Activated T-cell treated with anti-CD3 and anti-CD28 coated beads, Interleukin-2, amount 50 U/mL, for 48 hours (primary cell): ENCODE measurements at regions not wholly inside any gene's neighbourhood (a gene's known extent, or its start where the extent isn't known, plus 50 kb on each side); places are given as distances from the start of the nearest gene placed in this dataset.

Source experiments
- DNase-seq, 2 experiments: peaks; one replicate each; pipeline ENCODE4 v3.0.0-alpha.2; 2020

- no peak for DNase-seq
Measured at GRCh38 chr9:86794391-86795046, 152.8 kb downstream of the GAS1 start.

GRCh38 chr9:86792136-86792535 is 155.2 kb downstream of the GAS1 start:
- no peak for DNase-seq

- DNase-seq = no peak
Measured at GRCh38 chr9:86790805-86791204, 156.5 kb downstream of the GAS1 start.

GRCh38 chr9:86788456-86788855 is 158.8 kb downstream of the GAS1 start:
- no peak for DNase-seq

GRCh38 chr9:86783884-86784283 is 163.4 kb downstream of the GAS1 start:
- no peak for DNase-seq

- DNase-seq = no peak
Measured at GRCh38 chr9:86782831-86783230, 164.5 kb downstream of the GAS1 start.

- DNase-seq = no peak
Measured at GRCh38 chr9:86778761-86779160, 168.5 kb downstream of the GAS1 start.

GRCh38 chr9:86775718-86776117 is 171.6 kb downstream of the GAS1 start:
- no peak for DNase-seq

- DNase-seq = no peak
Measured at GRCh38 chr9:86774116-86774515, 173.2 kb downstream of the GAS1 start.

GRCh38 chr9:86773422-86773945 is 173.8 kb downstream of the GAS1 start:
- DNase-seq = no peak

- DNase-seq = no peak
Measured at GRCh38 chr9:86772635-86772993, 174.7 kb downstream of the GAS1 start.

- no peak for DNase-seq
Measured at GRCh38 chr9:86771941-86772634, 175.2 kb downstream of the GAS1 start.

- no peak for DNase-seq
Measured at GRCh38 chr9:86771420-86771819, 175.9 kb downstream of the GAS1 start.

- no peak for DNase-seq
Measured at GRCh38 chr9:86768709-86769108, 178.6 kb downstream of the GAS1 start.

GRCh38 chr9:86768020-86768419 is 179.3 kb downstream of the GAS1 start:
- DNase-seq = no peak

GRCh38 chr9:86767373-86767772 is 179.9 kb downstream of the GAS1 start:
- DNase-seq = no peak

- no peak for DNase-seq
Measured at GRCh38 chr9:86766912-86767311, 180.4 kb downstream of the GAS1 start.

GRCh38 chr9:86766511-86766910 is 180.8 kb downstream of the GAS1 start:
- DNase-seq = no peak

GRCh38 chr9:86765746-86766430 is 181.4 kb downstream of the GAS1 start:
- no peak for DNase-seq

GRCh38 chr9:86764671-86765343 is 182.5 kb downstream of the GAS1 start:
- DNase-seq = no peak

GRCh38 chr9:86764221-86764624 is 183.1 kb downstream of the GAS1 start:
- no peak for DNase-seq

GRCh38 chr9:86763791-86764190 is 183.5 kb downstream of the GAS1 start:
- no peak for DNase-seq

- no peak for DNase-seq
Measured at GRCh38 chr9:86757382-86757720, 190.0 kb downstream of the GAS1 start.
